GM18907 (cell line): ENCODE measurements at regions not wholly inside any gene's neighbourhood (a gene's known extent, or its start where the extent isn't known, plus 50 kb on each side); places are given as distances from the start of the nearest gene placed in this dataset.
"Not testable (repeated sequence)": the region's sequence is repeated elsewhere in the genome, so short reads cannot be mapped to it uniquely, and the experiment has no call there.

Source experiments
- ATAC-seq: cut with Tn5 transposase; IDR thresholded peaks from one replicate; pipeline ENCODE4 v1.9.1; 2021; ENCODE audit warnings: mild to moderate bottlenecking, moderate library complexity; ENCODE audit not compliant: unreplicated experiment

DNA sequence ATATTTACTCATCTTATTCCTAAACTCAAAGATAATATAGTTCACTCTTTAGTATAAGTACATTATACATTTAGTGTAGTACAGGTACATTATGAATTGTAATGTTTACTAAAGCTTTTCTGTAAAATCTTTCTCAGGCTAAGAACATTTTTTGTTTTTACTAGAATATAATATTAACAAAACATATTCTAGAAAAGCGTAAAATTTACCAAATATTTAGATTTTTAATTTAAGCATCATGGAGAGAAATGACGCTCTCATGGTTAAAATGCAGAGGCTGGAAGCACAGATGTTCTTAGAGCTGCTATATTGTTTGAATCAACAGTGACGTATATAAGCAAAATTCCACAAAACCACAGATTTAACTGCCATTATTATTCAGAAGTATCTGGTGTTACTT lies 54.7 kb upstream of the NBPF15 start:
- ATAC-seq = not testable (repeated sequence)

DNA sequence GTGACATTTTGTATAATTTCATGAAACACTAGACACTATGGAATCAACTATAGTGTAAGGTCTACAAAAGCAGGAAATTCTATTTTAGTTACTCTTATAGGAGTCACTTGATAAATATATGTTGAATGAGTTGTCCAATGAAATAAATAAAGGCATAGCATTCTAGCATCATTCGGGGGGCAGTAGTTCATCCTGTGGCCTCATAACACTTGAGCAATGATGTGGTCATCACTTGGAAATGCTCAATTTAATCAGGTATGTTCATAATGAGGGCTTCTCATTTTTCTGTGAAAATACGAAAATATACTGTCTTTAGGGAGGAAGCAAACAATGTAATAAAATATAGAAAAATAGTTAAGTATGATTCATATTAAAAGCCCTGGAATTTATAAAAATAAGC lies 55.4 kb upstream of the NBPF15 start:
- not testable (repeated sequence) for ATAC-seq

DNA sequence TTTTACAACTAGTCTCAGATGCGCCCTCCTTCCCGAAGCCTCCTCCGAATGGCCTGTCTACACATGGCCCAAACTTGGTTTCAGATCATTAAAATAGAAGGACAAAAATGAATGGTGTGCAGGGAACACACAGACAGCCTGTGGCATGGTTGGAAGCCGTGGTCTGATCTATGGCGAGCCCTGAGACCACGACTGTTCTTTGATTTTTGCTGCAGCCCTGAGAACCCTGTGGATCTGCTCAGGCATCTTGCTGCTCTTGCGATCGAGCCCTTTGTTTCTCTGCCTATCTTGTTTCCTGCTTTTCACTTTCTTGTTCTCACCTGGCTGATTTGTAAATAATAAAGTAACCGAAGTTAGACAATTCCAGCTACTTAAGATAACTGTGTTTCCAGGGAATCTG lies 57.0 kb upstream of the NBPF15 start:
- not testable (repeated sequence) for ATAC-seq

GRCh38 chr1:144519528-144520189 lies 58.2 kb upstream of the NBPF15 start:
- ATAC-seq = not testable (repeated sequence)

DNA sequence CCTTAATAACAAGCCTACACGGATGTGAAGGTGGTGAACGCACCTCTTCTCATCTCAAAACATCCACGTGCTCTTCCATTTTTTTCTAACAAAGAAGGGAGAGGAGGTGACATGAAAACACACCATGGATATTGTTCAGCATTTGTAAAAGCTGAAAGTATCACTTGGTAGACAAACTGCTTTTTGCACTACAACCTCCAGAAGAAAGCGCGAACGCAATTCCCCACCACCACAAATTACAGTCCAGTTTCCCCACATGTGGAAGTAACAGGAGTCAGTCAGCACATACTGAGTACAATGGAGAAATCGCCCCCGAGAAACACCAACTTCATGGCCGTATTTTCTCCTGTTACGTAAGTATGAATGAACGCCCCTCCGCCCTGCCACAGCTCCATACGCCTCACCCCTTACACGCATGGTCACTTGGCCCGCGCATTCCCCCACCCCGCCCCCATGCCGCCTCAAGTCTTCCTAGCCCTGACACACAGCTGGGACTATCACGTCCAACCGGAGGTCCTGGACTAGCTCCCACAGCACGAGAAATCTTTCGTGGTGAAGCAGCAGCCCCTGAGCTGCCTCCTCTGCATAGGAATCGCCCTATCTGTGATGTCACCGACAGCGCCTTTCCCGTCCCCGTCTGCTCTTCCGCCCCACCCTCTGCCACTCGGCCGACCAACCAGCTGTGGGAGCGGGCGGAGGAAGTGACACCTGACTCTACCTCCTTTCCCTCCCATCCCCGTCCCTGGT lies 62.4 kb upstream of the NBPF15 start:
- peak; percentile 94 for ATAC-seq

- not testable (repeated sequence) for ATAC-seq
Measured at GRCh38 chr1:144532156-144532607, 60.5 kb upstream of the PPIAL4F start.

DNA sequence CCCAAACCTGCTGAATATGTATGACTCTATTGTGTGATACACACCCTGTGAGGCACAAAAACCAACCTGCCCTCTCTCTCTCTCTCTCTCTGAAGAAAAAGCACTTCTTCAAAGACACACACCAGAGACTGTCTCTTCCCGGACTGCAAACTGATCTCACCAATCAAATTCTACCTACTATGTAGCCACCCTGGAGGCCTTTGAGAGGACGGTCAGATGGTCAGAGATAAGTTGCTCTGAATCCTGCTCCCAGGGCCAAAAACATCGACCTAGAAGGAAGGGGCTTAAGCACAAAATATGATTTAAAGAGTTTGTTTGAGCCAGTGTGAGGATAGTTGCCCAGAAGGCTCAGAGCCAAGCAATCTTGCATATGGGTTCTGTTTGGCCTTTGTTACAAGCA lies 59.2 kb upstream of the PPIAL4F start:
- ATAC-seq = not testable (repeated sequence)

DNA sequence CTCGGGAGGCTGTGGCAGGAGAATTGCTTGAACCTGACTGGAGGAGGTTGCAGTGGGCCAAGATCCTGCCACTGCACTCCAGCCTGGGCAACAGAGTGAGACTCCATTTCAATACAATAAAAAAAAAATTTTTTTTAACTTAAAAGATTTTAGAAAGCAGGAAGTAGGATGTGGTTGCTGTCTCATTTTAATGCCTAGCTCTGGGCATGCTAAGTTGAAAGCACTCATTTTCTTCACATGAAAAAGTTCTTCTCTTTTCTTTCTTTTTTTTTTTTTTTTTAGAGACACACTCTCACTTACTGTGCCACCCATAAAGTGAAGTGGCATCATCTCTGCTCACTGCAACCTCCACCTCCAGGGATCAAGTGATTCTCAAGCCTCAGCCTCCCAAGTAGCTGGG lies 58.4 kb upstream of the PPIAL4F start:
- not testable (repeated sequence) for ATAC-seq

DNA sequence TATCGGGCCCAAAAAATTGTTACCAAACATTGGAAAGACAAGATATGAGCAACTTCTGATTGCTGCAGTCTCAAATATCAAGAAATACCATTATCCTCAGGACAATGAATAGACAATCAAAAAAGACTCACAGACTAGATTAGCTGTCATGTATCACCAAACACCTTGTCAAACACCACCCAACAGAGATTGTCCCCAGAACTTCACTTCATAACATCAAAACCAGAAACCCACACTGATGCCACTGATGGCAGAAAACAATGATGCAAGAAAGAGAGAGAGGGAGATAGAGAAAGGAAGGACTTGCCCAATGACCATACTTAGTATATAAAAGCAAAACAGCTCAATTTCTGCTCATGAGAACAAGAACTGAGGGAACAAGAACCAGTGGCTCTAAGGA lies 56.0 kb upstream of the PPIAL4F start:
- not testable (repeated sequence) for ATAC-seq

GRCh38 chr1:144537234-144537633 lies 55.5 kb upstream of the PPIAL4F start:
- ATAC-seq = not testable (repeated sequence)

DNA sequence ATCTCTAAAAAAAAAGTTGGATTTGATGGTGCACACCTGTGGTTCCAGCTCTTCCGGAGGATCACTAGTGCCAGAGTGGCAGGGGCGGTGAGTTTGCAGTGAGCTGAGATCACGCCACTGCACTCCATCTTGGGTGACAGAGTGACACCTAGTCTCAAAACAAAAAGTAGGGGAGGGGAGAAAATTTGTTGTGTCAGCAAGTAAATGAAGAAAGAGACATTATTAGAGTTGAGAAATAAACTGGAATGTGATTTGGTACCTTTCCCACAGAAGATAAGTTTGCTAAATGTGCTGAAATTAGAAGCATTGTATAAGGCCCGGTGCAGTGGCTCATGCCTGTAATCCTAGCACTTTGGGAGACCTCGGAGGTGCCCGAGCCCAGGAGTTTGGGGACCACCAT lies 54.0 kb upstream of the PPIAL4F start:
- not testable (repeated sequence) for ATAC-seq

GRCh38 chr1:144539191-144539960 lies 53.3 kb upstream of the PPIAL4F start:
- ATAC-seq = not testable (repeated sequence)
